HG02938 (cell line): ENCODE measurements at regions not wholly inside any gene's neighbourhood (a gene's known extent, or its start where the extent isn't known, plus 50 kb on each side); places are given as distances from the start of the nearest gene placed in this dataset.

ENCODE experiments used
- ATAC-seq: cut with Tn5 transposase; IDR thresholded peaks from one replicate; pipeline ENCODE4 v1.9.1; 2021; ENCODE audit warnings: mild to moderate bottlenecking, moderate library complexity; ENCODE audit not compliant: unreplicated experiment

DNA sequence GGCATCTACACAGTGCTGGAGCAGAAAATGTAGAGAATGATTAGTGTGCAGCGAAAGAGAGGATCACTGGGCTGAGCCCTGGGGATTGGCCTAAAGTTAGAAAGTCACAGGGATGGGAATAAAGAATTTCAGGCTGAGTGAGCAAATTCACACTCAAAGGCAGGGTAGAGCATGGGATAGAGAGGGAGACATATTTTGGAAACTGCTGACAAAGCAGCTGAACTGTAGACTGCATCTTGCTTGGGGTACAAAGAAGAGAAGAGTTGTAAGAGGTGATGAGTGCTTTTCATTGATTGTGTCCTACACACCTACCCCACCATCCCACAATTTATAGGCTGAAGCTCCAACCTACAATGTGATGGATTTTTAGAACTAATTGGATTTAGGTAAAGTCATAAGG lies 677.8 kb downstream of the TAF11L14 start:
- no peak for ATAC-seq

DNA sequence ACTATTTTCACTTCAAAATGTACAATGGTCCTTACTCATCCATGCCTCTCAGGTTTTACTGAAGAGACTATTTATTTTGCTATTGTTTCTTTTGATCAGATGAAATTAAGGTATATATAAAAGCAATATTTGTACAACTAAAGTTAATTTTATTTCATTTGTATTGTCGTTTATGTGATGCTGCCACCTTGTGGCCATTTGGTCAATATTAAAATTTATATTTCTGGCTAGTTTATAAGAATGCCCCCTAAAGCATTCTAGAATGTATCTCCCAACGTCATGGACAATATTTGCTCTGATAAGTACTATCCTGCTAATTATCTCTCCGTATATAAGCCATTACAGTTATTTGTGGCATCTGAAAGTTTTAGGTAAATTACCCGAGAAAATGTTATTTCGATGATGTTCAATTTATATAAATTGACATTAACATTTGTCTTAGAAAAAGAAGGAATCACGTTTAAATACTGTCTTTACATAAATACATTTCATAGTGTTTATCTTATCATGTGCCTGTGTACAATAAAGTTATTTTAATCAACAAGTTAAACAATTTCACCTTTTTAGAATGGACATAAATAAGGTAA lies 680.0 kb downstream of the TAF11L14 start:
- no peak for ATAC-seq

DNA sequence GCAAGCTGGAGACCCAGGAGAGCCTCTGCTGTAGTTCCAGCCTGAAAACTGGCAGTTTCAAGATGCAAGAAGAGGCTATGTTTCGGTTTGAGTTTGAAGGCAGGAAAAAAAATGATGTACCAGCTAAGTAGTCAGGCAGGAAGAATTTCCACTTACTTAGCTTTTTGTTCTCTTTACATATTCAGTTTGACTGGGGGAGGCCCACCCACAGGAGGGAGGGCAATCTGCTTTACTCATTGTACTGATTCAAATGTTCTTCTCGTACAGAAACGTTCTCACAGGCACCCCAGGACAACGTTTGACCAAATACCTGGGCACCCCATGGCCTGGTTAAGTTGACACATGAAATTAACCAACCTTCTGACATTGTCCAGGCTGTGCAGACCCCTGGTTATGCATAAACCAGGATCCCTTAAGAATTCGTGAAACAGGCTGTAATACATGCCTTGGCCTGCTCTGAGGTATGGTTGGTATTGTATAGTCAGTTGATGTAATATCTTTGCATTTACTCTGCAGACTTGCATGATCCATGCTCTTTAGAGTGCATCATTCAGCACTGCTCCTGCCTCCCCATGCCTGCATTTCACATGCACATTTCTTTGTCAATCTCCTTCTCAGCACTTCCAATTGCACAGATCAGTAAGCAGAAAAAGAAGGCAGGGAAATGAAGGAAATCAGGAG lies 687.1 kb downstream of the TAF11L14 start:
- ATAC-seq, result no peak

DNA sequence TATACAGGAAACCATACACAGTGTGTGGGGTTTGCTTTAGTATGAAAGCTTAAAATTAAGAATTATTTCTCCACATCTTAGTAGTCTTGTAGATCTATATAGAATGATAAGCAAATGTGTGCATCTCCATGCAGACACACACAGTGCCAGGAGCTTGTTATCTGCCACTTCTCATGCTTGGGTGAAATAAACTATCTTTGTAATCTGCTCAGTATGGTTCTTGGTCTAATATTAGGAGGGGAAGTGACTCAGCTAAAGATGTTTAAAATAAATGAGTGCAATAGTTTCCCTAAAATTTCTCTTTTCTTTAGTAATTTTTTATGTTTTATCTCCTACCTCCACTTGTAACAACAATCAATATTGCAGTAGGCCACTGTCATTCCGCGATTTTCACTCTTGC lies 689.6 kb downstream of the TAF11L14 start:
- ATAC-seq, result no peak

DNA sequence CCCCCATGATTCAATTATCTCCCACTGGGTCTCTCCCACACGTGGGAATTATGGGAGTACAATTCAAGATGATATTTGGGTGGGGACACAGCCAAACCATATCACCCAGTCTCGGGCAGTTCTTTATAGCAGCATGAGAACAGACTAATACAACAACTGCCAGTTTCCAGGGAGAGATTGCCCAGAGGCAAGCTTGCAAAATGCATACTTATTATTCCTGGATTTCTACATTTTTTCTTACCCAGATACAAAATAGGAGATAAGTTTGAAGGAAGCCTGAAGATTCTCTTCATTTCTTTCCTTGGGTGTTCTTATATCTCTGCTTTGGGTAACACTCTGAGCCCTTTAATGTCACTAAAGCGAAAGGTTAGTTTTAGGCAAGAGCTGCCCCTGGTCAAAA lies 691.2 kb downstream of the TAF11L14 start:
- no peak for ATAC-seq

DNA sequence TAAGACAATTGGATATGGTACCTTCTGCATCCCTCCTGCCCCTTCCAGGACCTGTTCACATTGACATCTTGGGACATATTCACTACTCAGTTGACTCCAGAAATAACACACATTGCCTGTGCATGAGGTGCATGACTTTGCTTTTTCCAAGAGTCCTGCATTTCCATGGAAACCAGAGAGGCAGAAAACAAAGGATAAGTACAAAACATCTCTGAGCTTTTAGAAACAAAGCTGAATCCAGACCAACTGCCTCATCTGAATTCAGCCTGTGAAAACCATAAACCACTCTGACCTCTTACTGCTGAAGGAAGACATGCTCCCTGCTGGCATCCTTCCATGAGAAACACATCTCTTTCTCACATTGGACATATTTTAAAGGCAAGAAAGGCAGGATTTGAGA lies 695.1 kb downstream of the TAF11L14 start:
- ATAC-seq, result no peak

DNA sequence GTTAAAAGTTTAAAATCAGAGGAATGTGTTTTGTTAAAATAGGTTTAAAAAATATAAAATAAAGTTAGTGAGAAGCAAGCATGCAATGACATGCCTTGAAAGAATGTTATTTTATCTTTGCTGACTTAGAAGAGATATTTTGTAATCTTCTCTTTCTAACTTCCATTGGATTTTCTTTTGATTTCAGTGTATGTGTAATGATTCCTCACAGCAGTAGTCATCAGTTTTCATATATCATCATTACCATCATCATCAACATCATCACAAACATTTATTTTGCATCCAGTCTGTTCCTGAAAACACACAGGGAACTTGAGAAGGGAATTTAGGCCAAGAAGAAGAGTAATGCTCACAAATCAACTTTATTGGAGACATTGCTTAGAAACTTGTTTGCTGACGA lies 699.6 kb downstream of the TAF11L14 start:
- no peak for ATAC-seq

DNA sequence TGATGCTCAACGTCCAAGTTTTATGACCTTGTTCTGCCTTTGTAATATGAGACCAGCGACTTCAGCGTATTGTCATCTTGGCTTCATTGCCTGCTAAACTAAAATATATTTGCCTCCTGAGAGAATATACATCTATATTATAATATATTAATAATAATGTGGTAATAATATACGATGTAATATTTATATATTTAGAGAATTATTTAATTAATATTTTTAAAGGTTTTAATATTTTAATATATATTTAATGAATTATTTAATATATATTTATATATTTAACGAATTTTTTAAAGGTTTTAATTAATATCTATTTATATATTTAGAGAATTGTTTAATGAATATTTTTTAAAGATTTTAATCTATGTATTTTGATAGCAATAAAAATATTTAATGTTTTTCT lies 700.7 kb downstream of the TAF11L14 start:
- no peak for ATAC-seq

DNA sequence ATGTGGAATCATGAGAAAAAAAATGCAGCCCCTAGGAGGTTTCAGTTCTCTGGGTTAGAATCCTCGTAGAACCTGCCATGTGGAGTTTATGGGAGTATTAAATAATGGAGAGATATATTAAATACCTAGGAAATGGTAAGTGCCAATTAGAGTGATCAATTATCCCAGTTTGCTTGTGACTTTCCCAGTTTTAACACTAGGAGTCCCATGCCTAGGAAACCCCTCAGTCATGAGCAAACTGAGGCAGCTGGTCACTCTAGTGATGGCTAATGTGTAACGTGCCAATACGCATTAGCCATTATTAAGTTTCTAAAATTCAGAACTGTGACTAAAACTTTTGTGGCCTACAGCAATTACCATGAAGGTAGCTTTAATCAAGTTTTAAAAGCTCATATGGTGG lies 720.6 kb downstream of the TAF11L14 start:
- no peak for ATAC-seq

DNA sequence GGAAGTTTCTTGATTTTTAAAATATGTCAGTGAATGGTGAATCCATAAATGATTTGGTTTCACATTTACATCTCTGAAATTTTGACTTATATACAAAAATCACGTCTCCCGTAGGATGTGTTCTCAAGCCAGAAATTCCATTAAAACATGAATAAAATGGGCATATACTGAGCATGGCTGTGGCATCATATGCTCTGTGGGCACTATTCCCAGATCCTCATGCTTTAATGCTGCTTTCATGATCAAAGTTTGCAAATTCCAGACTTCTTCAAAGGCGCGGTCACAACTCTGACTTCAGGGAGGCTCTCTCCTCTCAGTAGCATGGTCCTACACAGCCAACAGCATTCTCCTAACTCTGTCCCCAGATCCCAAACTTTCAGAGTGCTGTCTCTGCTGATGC lies 723.2 kb downstream of the TAF11L14 start:
- ATAC-seq, result no peak

DNA sequence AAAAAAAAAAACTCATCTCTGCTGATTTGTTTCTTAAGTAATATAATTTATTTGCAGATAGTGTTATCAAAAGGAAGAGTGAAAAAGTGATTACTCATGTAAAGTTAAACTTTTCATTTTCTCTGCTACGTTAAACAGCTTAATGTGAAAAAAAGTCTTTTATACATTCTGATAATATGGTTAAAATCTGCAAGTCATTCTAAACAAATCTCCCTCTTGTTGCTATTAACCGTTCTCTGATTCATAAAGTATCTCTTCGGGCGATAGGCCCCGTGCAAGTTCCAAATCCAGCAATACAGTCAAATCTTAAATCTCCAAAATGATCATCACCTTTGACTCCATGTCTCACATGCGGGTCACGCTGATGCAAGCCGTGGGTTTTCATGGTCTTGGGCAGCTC lies 732.0 kb downstream of the TAF11L14 start:
- ATAC-seq, result no peak

DNA sequence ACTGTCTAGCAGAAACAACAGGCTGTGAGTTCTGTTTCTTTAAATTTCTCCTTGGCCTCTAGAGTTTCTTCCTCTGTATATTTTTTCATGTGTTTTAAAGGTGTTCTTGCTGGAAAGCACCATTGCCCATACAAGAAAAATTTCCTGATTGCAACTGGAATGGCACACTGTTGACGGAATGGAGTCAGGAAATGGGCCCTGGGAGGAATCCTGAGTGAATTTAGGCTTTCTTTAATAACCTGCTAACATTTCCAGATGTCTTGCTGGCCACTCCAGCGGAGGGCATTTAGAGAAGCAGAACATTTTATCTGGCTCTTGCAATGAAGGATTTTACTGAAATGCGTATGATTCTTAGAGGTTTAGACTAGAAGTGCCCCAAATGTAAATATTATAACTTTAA lies 736.3 kb downstream of the TAF11L14 start:
- ATAC-seq, result no peak

DNA sequence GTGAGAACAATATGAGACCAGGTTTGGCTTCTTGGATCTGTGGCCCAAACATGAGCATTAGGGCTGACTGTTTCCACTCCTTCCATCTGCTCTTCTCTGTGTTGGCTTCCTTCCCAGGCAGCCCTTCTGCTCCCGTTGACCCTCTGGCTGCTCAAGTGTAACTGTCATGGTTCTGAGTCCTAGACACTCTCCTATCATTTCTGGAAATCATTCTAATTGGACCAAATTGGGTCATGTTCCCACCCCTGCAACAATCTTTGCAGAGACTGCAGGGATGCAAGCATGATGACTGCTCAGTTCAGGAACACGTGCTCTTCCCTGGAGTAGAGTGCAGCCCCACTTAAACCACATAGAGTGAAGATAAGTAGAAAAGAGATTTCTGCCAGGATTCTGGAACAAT lies 741.4 kb downstream of the TAF11L14 start:
- no peak for ATAC-seq

DNA sequence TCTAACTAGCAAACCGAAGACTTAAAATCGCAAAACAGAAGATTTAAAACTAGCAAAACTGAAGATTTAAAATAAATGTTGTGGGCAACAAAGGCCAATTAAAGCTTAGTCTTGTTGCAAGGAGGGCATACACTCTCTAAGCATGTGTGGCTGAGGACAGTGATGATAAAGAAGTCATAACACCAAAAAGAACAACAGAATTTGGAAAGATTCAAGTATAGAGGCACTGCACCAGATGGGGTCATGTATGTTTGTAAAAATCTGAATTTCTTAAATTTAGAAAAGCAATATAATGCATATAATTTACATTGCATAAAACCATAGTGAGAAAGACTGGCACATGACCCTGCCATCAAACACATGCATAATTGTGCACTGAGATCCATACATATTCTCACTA lies 743.8 kb downstream of the TAF11L14 start:
- ATAC-seq, result no peak

DNA sequence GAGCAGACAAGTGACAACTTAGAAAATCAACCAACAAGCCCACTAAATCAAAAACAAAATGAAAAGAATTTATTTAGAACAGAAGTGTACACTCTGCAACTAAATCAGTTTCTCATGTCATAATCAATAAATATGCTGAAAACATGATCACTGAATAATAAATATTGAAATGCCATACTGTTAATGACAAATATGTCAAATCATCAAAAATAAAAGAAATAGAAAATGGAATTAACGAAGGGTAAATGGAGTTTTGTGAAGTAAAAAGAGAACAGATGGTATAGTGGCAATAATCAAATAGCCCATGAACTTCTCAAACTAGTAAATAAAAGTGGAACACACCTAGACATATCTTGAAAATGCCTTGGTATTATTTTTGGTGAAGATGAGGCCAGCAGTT lies 744.9 kb downstream of the TAF11L14 start:
- ATAC-seq, result no peak

DNA sequence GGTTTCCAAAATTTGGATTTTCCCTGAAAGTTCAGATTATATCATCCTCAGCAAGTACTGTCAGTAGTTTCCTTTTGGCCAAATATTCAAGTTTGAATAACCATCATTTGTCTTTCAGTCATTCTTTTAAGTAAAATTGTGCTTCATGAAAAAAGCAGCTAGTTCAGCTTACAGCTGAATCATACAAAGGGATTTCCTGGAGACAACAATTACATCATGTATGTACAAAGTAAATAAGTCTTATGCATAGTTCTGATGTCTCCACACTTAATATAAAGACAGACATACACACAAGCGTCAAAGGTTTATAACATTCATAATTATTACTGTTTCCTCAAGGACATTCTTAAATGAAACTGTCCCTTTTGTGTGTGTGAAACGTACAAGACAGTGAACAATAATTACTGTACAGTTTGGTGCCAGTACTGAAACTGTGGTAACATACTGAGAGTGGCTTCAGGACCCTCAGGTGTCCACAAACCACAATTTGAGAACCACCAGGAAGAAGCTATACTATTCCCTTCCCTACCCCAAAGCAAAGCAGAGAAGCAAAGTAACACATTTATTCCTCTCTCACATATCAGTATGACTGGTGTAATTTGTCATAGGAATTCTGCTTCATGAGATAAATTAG lies 746.6 kb downstream of the TAF11L14 start:
- no peak for ATAC-seq

DNA sequence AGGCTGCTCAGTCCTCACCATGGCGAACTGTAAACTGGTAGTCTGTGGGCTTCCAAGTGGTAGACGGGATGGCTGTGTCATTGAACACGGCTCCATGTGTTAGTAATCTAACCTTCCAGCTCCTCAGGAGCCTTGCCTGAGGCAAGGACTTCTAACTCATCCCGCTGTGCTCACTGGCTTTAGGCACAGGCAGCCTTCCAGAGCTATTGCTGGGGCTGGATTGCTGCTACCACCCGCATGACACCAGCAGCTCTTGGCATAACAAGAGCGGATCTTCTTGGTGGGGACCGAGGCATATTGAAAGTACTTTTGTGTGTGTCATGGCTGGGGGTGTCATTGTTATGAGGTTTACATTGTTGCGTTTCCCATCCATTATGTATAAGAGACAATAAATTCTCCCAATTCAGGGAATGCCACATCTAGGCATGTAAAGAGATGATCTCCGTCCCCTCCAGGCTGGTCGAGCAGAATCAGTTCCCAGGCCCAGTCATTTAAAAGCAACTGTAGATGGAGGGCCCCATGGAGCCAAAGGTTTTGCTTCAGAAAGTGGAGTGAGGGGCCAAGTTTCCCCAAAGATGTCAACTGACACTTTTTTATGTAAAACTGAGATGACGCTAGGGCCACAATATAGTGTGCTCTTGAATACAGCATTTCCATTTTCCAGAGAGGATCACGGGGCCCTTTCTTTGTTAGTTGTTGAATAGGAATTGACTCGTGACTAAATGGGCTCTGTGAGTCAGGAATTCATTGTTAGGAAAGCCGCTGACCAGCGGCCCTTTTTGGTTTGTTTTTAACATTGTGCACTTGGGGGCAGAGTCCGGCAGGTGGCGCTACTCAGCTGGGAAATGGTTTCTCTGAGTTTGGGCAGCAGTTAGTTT lies 759.5 kb downstream of the TAF11L14 start:
- ATAC-seq, result peak; percentile 80

DNA sequence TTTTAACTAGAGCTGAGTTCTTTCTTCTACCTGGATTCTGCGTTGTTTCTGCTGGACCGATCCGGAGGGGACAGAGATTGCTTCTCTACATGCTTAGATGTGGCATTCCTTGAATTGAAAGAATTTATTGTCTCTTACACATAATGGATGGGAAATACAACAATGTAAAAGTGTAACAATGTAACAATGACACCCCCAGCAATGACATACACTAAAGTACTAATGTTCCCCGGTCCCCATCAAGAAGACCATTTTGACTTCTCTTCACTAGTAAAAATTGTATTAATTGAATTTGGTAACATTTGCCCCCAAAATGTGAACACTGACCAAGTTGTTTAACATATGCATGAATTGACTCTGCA lies 760.2 kb downstream of the TAF11L14 start:
- ATAC-seq, result no peak

DNA sequence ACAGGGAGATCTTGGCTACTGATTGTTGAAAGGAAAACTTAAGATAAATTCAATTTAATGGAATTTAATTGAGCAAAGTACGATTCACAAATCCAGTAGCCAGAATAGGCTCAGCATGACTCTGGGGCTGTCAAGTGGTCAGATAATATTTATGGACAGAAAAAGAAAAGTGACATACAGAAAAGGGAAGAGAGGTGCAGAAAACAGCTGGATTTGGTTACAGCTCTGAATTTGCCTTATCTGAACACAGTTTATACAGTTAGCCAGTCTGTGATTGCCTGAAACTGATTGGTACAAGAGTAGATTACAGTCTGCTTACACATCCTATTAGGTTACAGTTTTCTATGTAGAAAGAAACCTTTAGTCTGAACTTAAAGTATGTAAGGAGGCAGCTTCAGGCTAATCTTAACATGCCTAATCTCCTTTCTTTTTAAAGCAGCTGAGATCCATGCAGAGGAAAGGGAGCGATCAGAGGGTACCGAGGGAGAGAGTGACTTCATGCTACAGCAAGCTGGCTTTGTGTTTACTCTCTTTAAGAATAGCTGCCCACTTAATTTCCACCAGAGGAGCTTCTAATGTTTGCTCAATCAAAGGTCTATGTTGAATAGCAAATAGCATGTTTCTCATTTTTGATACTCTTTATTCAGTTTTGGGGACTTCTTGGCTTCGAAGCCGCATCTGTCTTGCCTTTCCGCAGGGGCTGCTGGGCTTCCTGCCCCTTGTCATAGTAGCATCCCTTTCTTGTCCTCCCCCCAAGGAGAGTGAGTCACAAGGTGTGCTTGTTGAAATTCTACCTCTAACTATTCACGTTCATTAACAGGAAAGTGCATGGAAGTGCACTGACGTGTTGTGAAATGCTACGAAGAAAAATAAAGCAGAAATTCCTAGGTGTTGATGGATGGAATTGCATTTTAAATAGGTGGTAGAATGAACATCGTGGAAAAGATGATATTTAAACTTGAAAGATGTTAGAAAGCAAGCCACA lies 761.2 kb downstream of the TAF11L14 start:
- no peak for ATAC-seq

DNA sequence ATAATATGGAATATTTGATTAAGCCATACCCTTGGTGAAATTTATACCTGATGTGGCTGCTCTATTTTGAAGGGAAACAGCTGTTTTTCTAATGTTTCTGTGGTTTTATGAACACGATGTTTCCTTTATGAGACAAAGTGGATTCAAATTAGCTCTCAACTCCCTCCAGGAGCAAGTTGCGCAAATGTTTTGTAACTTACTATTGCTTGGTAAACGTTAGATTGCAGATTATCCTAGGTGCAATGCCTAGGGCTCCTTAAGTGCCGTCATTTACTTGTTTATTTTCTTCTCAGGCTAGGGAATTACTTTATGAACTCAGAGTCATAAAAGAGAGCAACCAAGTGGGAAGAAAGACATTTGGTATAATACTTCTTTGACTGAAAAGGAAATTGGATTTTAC lies 763.1 kb downstream of the TAF11L14 start:
- ATAC-seq, result no peak

DNA sequence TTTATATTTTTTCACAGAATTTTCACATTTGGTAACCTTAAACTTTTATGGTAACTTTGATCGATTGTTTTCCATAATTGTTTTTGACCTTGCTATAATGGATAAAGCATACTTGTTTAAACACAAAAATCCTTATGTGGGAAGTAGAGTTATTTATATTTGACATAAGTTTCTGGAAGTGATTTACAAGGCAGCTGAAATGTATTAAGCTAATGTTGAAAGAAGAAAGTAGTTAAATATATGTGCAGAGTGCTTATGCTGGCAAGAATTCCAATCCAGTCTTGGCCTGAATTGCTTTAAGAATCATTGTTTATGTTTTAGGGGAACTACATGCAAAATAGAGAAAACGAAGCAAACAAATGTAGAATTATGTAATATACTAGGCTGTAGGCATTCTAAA lies 763.6 kb downstream of the TAF11L14 start:
- no peak for ATAC-seq
